VCaP (cell line): ENCODE measurements at regions not wholly inside any gene's neighbourhood (a gene's known extent, or its start where the extent isn't known, plus 50 kb on each side); places are given as distances from the start of the nearest gene placed in this dataset.
A peak's percentile ranks its signal among the peaks of the same experiment; 100 is the strongest.

Source experiments
- H3K27ac ChIP-seq: fragments of 450-650 bp; 2 replicates; pipeline ENCODE4 v1.5.1; 2017
- TF ChIP-seq, protein P1 (sequence below): fragments of 450-650 bp; conservative IDR thresholded peaks from 2 replicates; pipeline ENCODE4 v1.5.1; 2017; ENCODE audit warnings: mild to moderate bottlenecking, moderate library complexity

GRCh38 chr12:58346032-58346632 is 404.8 kb downstream of the ATP23 start:
- TF ChIP-seq, protein P1, sequence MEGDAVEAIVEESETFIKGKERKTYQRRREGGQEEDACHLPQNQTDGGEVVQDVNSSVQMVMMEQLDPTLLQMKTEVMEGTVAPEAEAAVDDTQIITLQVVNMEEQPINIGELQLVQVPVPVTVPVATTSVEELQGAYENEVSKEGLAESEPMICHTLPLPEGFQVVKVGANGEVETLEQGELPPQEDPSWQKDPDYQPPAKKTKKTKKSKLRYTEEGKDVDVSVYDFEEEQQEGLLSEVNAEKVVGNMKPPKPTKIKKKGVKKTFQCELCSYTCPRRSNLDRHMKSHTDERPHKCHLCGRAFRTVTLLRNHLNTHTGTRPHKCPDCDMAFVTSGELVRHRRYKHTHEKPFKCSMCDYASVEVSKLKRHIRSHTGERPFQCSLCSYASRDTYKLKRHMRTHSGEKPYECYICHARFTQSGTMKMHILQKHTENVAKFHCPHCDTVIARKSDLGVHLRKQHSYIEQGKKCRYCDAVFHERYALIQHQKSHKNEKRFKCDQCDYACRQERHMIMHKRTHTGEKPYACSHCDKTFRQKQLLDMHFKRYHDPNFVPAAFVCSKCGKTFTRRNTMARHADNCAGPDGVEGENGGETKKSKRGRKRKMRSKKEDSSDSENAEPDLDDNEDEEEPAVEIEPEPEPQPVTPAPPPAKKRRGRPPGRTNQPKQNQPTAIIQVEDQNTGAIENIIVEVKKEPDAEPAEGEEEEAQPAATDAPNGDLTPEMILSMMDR, result peak; percentile 88
- no peak overlapping the region for H3K27ac ChIP-seq

- H3K27ac ChIP-seq, result no peak overlapping the region
- TF ChIP-seq, protein P1, result no peak
Observed at GRCh38 chr12:58347188-58347587, 405.8 kb downstream of the ATP23 start.

DNA sequence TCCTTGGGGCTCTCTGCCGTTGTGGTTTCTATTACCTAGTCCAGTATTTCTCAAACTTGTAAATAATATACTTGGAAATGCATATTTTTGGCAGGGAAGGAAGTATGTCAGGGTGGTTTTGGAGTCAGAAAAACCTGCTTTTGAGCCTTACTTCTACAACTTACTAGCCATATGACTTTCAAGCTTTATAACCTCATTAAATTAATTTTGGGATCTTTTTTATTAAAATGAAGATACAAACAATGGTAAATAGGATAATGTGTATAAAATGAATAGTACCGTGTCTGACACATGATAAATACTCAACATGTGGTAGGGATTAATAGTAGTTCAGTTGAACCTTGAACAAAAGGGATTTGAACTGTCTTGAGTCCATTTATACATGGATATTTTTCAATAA is 406.3 kb downstream of the ATP23 start:
- TF ChIP-seq, protein P1, result no peak

GRCh38 chr12:58349161-58349560 is 407.8 kb downstream of the ATP23 start:
- no peak overlapping the region for H3K27ac ChIP-seq
- TF ChIP-seq, protein P1, result no peak

More for the DNA sequence above, 406.3 kb downstream of the ATP23 start:
- no peak overlapping the region for H3K27ac ChIP-seq

DNA sequence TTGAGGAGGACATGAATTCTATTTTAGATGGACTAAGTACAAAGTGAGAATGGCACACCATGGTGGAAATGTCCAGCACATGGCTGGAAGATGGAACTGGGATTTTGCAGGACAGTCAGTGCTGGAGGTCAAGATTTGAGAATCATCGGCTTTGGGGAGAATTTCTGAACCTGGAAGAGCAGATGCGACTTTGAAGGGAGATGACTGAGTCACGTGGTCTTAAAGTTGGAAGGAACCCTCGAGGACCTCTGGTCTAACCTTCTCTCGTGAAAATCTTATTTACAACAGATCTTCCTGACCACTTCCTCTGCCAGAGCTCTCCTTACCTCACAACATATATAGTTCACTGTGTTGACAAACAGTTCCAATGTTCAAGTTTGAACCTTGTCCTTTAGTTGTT is 415.4 kb downstream of the ATP23 start:
- TF ChIP-seq, protein P1, result no peak
- H3K27ac ChIP-seq, result no peak overlapping the region

GRCh38 chr12:58357511-58357910 is 416.1 kb downstream of the ATP23 start:
- TF ChIP-seq, protein P1, result no peak
- H3K27ac ChIP-seq, result no peak overlapping the region

DNA sequence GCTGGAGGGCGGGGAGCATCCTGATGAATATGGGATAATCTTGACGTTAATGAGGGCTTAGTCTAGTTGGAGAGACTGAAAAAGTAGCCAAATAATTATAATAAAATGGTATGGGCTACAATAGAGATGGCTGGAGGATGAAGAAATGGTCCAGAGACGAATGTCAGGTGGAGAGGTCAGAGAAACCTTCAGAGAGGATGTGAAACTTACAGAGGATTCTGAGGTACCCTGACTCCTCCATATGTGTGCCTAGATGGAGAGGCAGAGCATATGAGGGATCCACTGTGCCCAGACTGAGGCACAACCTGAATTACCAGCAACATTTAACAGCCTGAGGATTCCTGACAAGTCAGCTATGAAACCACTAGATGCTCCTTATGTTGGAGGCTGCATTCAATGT is 417.0 kb downstream of the ATP23 start:
- H3K27ac ChIP-seq, result no peak overlapping the region
- TF ChIP-seq, protein P1, result no peak
